GM23338 (cell line): ENCODE measurements at regions not wholly inside any gene's neighbourhood (a gene's known extent, or its start where the extent isn't known, plus 50 kb on each side); places are given as distances from the start of the nearest gene placed in this dataset.
A peak's percentile ranks its signal among the peaks of the same experiment; 100 is the strongest.

Source experiments
- ATAC-seq: fragments of 200-7000 bp; cut with Tn5 transposase; 3 replicates; pipeline ENCODE4 v1.9.1; 2020
- DNase-seq: peaks from one replicate; pipeline ENCODE4 v3.0.0-alpha.2; 2015; ENCODE audit warnings: low spot score
- H2AFZ ChIP-seq: fragments of 200-600 bp; sonication (generic); 2 replicates; pipeline ENCODE4 v1.8.0; 2016; ENCODE audit warnings: antibody characterized with exemption, mild to moderate bottlenecking, moderate library complexity
- H3F3A ChIP-seq: fragments of 200-600 bp; sonication (generic); replicated peaks from 2 replicates; pipeline ENCODE4 v1.8.0; 2017; ENCODE audit warnings: antibody characterized with exemption, mixed run types, low read depth
- H3K27ac ChIP-seq: fragments of 200-600 bp; sonication (generic); 2 replicates; pipeline ENCODE4 v1.6.1; 2016; ENCODE audit warnings: low read depth
- H3K27me3 ChIP-seq: fragments of 200-600 bp; sonication (generic); 2 replicates; pipeline ENCODE4 v1.8.0; 2016; ENCODE audit warnings: mild to moderate bottlenecking, mixed run types, moderate library complexity; ENCODE audit not compliant: insufficient read depth
- H3K36me3 ChIP-seq: fragments of 200-600 bp; sonication (generic); 2 replicates; pipeline ENCODE4 v1.8.0; 2016; ENCODE audit warnings: mild to moderate bottlenecking; ENCODE audit not compliant: insufficient read depth
- H3K4me1 ChIP-seq: fragments of 200-600 bp; sonication (generic); 2 replicates; pipeline ENCODE4 v1.8.0; 2016; ENCODE audit warnings: mild to moderate bottlenecking, moderate library complexity; ENCODE audit not compliant: insufficient read depth
- H3K4me2 ChIP-seq: fragments of 200-600 bp; sonication (generic); 2 replicates; pipeline ENCODE4 v1.7.1; 2017; ENCODE audit warnings: mixed run types
- H3K4me3 ChIP-seq: fragments of 200-600 bp; sonication (generic); 2 replicates; pipeline ENCODE4 v1.6.1; 2016; ENCODE audit warnings: mixed run types
- H3K79me2 ChIP-seq: fragments of 200-600 bp; sonication (generic); replicated peaks from 2 replicates; pipeline ENCODE4 v1.8.0; 2017; ENCODE audit warnings: mild to moderate bottlenecking; ENCODE audit not compliant: insufficient read depth
- H3K9me2 ChIP-seq: fragments of 200-600 bp; sonication (generic); 2 replicates; pipeline ENCODE4 v1.8.0; 2017; ENCODE audit not compliant: insufficient read depth
- H4K20me1 ChIP-seq: fragments of 200-600 bp; sonication (generic); replicated peaks from 2 replicates; pipeline ENCODE4 v1.8.0; 2017; ENCODE audit warnings: mild to moderate bottlenecking; ENCODE audit not compliant: insufficient read depth
- H3K27ac Mint-ChIP-seq: 2 replicates; pipeline ENCODE4 v1.8.0; 2020; ENCODE audit warnings: inconsistent platforms, mild to moderate bottlenecking, moderate library complexity, mixed read lengths
- H3K27me3 Mint-ChIP-seq: 3 replicates; pipeline ENCODE4 v1.8.0; 2022; ENCODE audit warnings: low read depth, mild to moderate bottlenecking, moderate library complexity, mixed read lengths, inconsistent platforms; ENCODE audit not compliant: insufficient read depth, poor library complexity
- H3K36me3 Mint-ChIP-seq: 3 replicates; pipeline ENCODE4 v1.8.0; 2021; ENCODE audit warnings: low read depth, mild to moderate bottlenecking, inconsistent platforms, moderate library complexity, mixed read lengths
- H3K4me1 Mint-ChIP-seq: 3 replicates; pipeline ENCODE4 v1.8.0; 2020; ENCODE audit warnings: mild to moderate bottlenecking, inconsistent platforms, mixed read lengths
- H3K4me3 Mint-ChIP-seq: 3 replicates; pipeline ENCODE4 v1.8.0; 2021; ENCODE audit warnings: moderate library complexity, mild to moderate bottlenecking, inconsistent platforms, mixed read lengths
- H3K9me3 Mint-ChIP-seq: 3 replicates; pipeline ENCODE4 v1.8.0; 2020; ENCODE audit warnings: moderate library complexity, mild to moderate bottlenecking, inconsistent platforms, mixed read lengths
- CREB1 ChIP-seq: fragments of 250-450 bp; sonication (Bioruptor Pico); IDR thresholded peaks from 2 replicates; pipeline ENCODE4 v1.5.0; 2020; ENCODE audit warnings: low read depth, mild to moderate bottlenecking, moderate library complexity
- EZH2 ChIP-seq: fragments of 200-600 bp; sonication (generic); IDR thresholded peaks from one replicate; pipeline ENCODE4 v1.8.0; 2017; ENCODE audit warnings: antibody characterized with exemption, mild to moderate bottlenecking, low read depth; ENCODE audit not compliant: unreplicated experiment
- EZH2phosphoT487 ChIP-seq: fragments of 200-600 bp; sonication (generic); IDR thresholded peaks from one replicate; pipeline ENCODE4 v1.8.1; 2018; ENCODE audit warnings: antibody characterized with exemption; ENCODE audit not compliant: unreplicated experiment
- JUNB ChIP-seq: IDR thresholded peaks from one replicate; pipeline ENCODE4 v1.6.1; 2016; ENCODE audit warnings: antibody characterized with exemption; ENCODE audit not compliant: unreplicated experiment
- NANOG ChIP-seq: IDR thresholded peaks from 2 replicates; pipeline ENCODE4 v1.6.1; 2016; ENCODE audit warnings: antibody characterized with exemption, borderline replicate concordance
- STAT1 ChIP-seq: IDR thresholded peaks from one replicate; pipeline ENCODE4 v1.6.1; 2016; ENCODE audit warnings: antibody characterized with exemption; ENCODE audit not compliant: unreplicated experiment
- ZNF114 ChIP-seq: fragments of 250-450 bp; sonication (Bioruptor Pico); IDR thresholded peaks from 2 replicates; pipeline ENCODE4 v1.5.0; 2020; ENCODE audit warnings: mild to moderate bottlenecking, moderate library complexity
- TF ChIP-seq, protein P1 (sequence below): fragments of 250-450 bp; sonication (Bioruptor Pico); IDR thresholded peaks from 2 replicates; pipeline ENCODE4 v1.5.0; 2020; ENCODE audit warnings: mild to moderate bottlenecking, moderate library complexity
- TF ChIP-seq, protein P2 (sequence below): IDR thresholded peaks from 2 replicates; pipeline ENCODE4 v1.6.1; 2016; ENCODE audit warnings: antibody characterized with exemption
- TF ChIP-seq, protein P3 (sequence below): IDR thresholded peaks from one replicate; pipeline ENCODE4 v1.6.1; 2018; ENCODE audit warnings: antibody characterized with exemption; ENCODE audit not compliant: unreplicated experiment

DNA sequence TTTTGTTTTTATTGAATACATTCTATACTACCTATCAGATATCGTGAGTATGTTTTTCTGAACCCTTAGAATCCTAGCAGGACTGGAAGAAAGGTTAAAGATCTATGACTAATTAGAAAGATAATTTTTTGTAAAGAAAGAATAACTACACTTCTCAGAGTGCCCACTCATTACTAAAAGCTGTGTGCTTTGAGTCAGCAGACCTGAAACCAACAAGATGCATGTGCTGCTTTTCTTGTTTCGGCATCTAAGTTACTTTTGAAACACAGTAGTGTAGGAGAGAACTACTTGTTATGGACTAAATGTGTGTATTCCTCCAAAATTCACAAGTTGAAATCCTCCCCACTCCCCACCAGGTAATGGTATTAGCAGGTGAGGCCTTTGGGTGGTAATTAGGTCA, 127.8 kb upstream of the ESRRG start:
- H3K27me3 Mint-ChIP-seq: no peaks in the 10 kb centered on the region

DNA sequence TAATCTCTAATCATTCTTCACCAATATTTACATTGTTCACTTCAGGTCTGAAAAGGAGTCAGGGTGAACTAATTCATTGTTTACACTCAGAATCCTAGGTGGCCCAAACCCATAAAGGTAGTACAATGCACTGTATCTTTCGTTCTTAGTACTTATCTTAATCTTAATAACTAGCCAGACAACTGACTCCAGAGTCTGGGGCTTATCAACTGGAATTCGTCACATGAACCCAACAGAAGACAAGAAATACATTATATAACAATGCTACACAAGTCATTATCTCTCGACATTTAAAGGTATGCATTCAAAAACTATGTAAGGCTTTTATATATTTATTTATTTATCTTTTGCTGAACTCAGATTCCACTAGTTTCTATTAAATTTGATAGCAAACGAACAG, 125.9 kb upstream of the ESRRG start:
- Histone ChIP-seq H3K4me2 (no peak overlapping the region), H3K4me3 (no peak overlapping the region), H3K27me3 (no peaks in the 10 kb centered on the region), H3K4me1 (no peaks in the 10 kb centered on the region; the same call in 1 of the 2 replicates), H3F3A (no peaks in the 10 kb centered on the region), H2AFZ (no peak overlapping the region), H4K20me1 (no peaks in the 10 kb centered on the region), H3K36me3 (no peaks in the 10 kb centered on the region), H3K27ac (no peak overlapping the region), H3K79me2 (no peaks in the 10 kb centered on the region), H3K9me2 (no peaks in the 10 kb centered on the region)
- H3K36me3 Mint-ChIP-seq: no peaks in the 10 kb centered on the region
- ATAC-seq: no peak
- H3K4me1 Mint-ChIP-seq: peaks cover 7% of the 10 kb centered on the region
- no peak for DNase-seq
- H3K9me3 Mint-ChIP-seq: no peaks in the 10 kb centered on the region
- no peak overlapping the region for H3K27ac Mint-ChIP-seq
- H3K4me3 Mint-ChIP-seq: no peak overlapping the region
- H3K27me3 Mint-ChIP-seq: no peaks in the 10 kb centered on the region
- TF ChIP-seq CREB1 (CRISPR knock-in tag): no peak
- TF ChIP-seq, protein P1, sequence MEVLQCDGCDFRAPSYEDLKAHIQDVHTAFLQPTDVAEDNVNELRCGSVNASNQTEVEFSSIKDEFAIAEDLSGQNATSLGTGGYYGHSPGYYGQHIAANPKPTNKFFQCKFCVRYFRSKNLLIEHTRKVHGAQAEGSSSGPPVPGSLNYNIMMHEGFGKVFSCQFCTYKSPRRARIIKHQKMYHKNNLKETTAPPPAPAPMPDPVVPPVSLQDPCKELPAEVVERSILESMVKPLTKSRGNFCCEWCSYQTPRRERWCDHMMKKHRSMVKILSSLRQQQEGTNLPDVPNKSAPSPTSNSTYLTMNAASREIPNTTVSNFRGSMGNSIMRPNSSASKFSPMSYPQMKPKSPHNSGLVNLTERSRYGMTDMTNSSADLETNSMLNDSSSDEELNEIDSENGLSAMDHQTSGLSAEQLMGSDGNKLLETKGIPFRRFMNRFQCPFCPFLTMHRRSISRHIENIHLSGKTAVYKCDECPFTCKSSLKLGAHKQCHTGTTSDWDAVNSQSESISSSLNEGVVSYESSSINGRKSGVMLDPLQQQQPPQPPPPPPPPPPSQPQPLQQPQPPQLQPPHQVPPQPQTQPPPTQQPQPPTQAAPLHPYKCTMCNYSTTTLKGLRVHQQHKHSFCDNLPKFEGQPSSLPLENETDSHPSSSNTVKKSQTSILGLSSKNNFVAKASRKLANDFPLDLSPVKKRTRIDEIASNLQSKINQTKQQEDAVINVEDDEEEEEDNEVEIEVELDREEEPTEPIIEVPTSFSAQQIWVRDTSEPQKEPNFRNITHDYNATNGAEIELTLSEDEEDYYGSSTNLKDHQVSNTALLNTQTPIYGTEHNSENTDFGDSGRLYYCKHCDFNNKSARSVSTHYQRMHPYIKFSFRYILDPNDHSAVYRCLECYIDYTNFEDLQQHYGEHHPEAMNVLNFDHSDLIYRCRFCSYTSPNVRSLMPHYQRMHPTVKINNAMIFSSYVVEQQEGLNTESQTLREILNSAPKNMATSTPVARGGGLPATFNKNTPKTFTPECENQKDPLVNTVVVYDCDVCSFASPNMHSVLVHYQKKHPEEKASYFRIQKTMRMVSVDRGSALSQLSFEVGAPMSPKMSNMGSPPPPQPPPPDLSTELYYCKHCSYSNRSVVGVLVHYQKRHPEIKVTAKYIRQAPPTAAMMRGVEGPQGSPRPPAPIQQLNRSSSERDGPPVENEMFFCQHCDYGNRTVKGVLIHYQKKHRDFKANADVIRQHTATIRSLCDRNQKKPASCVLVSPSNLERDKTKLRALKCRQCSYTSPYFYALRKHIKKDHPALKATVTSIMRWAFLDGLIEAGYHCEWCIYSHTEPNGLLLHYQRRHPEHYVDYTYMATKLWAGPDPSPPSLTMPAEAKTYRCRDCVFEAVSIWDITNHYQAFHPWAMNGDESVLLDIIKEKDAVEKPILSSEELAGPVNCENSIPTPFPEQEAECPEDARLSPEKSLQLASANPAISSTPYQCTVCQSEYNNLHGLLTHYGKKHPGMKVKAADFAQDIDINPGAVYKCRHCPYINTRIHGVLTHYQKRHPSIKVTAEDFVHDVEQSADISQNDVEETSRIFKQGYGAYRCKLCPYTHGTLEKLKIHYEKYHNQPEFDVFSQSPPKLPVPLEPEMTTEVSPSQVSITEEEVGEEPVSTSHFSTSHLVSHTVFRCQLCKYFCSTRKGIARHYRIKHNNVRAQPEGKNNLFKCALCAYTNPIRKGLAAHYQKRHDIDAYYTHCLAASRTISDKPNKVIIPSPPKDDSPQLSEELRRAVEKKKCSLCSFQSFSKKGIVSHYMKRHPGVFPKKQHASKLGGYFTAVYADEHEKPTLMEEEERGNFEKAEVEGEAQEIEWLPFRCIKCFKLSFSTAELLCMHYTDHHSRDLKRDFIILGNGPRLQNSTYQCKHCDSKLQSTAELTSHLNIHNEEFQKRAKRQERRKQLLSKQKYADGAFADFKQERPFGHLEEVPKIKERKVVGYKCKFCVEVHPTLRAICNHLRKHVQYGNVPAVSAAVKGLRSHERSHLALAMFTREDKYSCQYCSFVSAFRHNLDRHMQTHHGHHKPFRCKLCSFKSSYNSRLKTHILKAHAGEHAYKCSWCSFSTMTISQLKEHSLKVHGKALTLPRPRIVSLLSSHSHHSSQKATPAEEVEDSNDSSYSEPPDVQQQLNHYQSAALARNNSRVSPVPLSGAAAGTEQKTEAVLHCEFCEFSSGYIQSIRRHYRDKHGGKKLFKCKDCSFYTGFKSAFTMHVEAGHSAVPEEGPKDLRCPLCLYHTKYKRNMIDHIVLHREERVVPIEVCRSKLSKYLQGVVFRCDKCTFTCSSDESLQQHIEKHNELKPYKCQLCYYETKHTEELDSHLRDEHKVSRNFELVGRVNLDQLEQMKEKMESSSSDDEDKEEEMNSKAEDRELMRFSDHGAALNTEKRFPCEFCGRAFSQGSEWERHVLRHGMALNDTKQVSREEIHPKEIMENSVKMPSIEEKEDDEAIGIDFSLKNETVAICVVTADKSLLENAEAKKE (CRISPR knock-in tag): no peak
- no peak for TF ChIP-seq EZH2phosphoT487
- TF ChIP-seq JUNB: no peak
- no peak for TF ChIP-seq EZH2
- TF ChIP-seq, protein P2, sequence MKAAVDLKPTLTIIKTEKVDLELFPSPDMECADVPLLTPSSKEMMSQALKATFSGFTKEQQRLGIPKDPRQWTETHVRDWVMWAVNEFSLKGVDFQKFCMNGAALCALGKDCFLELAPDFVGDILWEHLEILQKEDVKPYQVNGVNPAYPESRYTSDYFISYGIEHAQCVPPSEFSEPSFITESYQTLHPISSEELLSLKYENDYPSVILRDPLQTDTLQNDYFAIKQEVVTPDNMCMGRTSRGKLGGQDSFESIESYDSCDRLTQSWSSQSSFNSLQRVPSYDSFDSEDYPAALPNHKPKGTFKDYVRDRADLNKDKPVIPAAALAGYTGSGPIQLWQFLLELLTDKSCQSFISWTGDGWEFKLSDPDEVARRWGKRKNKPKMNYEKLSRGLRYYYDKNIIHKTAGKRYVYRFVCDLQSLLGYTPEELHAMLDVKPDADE: no peak
- TF ChIP-seq NANOG: no peak
- no peak for TF ChIP-seq ZNF114 (CRISPR knock-in tag)

More for the DNA sequence above, 127.8 kb upstream of the ESRRG start:
- Mint-ChIP-seq H3K4me3 (no peak overlapping the region), H3K9me3 (no peaks in the 10 kb centered on the region), H3K27ac (no peak overlapping the region), H3K4me1 (peaks cover 23% of the 10 kb centered on the region), H3K36me3 (no peaks in the 10 kb centered on the region)
- no peaks in the 10 kb centered on the region for H3K79me2 ChIP-seq
- H3F3A ChIP-seq: no peaks in the 10 kb centered on the region
- ATAC-seq (no peak), DNase-seq (no peak)
- no peaks in the 10 kb centered on the region for H3K36me3 ChIP-seq
- H3K4me2 ChIP-seq: no peak overlapping the region
- H3K4me3 ChIP-seq: no peak overlapping the region
- H2AFZ ChIP-seq: peak overlapping the region; percentile 29; the same call in 1 of the 2 replicates
- H3K27ac ChIP-seq: no peak overlapping the region
- no peaks in the 10 kb centered on the region for H4K20me1 ChIP-seq
- TF ChIP-seq STAT1: no peak
- TF ChIP-seq, protein P3, sequence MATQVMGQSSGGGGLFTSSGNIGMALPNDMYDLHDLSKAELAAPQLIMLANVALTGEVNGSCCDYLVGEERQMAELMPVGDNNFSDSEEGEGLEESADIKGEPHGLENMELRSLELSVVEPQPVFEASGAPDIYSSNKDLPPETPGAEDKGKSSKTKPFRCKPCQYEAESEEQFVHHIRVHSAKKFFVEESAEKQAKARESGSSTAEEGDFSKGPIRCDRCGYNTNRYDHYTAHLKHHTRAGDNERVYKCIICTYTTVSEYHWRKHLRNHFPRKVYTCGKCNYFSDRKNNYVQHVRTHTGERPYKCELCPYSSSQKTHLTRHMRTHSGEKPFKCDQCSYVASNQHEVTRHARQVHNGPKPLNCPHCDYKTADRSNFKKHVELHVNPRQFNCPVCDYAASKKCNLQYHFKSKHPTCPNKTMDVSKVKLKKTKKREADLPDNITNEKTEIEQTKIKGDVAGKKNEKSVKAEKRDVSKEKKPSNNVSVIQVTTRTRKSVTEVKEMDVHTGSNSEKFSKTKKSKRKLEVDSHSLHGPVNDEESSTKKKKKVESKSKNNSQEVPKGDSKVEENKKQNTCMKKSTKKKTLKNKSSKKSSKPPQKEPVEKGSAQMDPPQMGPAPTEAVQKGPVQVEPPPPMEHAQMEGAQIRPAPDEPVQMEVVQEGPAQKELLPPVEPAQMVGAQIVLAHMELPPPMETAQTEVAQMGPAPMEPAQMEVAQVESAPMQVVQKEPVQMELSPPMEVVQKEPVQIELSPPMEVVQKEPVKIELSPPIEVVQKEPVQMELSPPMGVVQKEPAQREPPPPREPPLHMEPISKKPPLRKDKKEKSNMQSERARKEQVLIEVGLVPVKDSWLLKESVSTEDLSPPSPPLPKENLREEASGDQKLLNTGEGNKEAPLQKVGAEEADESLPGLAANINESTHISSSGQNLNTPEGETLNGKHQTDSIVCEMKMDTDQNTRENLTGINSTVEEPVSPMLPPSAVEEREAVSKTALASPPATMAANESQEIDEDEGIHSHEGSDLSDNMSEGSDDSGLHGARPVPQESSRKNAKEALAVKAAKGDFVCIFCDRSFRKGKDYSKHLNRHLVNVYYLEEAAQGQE: no peak
- H3K27me3 ChIP-seq: no peaks in the 10 kb centered on the region
- peaks cover 12% of the 10 kb centered on the region for H3K4me1 ChIP-seq
- no peaks in the 10 kb centered on the region for H3K9me2 ChIP-seq
